ENCODE measurements at regions not wholly inside any gene's neighbourhood (a gene's known extent, or its start where the extent isn't known, plus 50 kb on each side); places are given as distances from the start of the nearest gene placed in this dataset.

DNA sequence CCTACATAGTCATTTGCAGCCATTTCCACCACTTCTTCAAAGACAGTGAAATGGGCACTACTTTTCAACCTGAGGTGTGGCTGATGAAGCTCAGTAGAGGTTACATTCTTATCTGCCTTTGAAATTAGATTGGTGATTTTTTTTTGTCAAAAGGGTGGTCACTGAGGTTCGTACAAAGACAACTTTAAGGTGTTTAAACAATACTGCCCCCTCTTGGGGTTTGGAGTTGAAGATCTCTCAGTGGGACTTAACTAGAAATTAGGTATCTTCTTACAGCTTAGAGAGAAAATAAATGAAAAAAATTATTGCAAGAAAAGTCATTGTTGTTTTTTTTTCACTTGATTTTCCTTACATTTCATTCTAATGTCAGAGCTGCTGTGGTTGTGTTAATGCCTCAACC lies 713.2 kb downstream of the CDH11 start:
- no peaks in the 10 kb centered on the region for H4K20me1 ChIP-seq (ENCODE audit: insufficient read depth, low read length)
- no peak overlapping the region for H2AFZ ChIP-seq (ENCODE audit: low read length)
- H3K4me1 ChIP-seq (ENCODE audit: insufficient read depth, low read length): peaks cover 16% of the 10 kb centered on the region
- no peak overlapping the region for H3K27ac ChIP-seq (ENCODE audit: low read depth, low read length)
- H3K4me3 ChIP-seq (ENCODE audit: insufficient read depth, low read length): no peak overlapping the region
- no peaks in the 10 kb centered on the region for H3K9me3 ChIP-seq (ENCODE audit: low read depth, low read length)
- no peaks in the 10 kb centered on the region for H3K79me2 ChIP-seq (ENCODE audit: insufficient read depth, low read length)
- TF ChIP-seq CTCF (IDR thresholded peaks at IDR 0.05; ENCODE audit: extremely low read depth, low read depth, low read length): no peak
- H3K36me3 ChIP-seq (ENCODE audit: insufficient read depth, low read length): no peaks in the 10 kb centered on the region
- H3K27me3 ChIP-seq (ENCODE audit: insufficient read depth, low read length): no peaks in the 10 kb centered on the region
- DNase-seq (ENCODE audit: insufficient read length, low spot score, missing footprints): no peak
- H3K4me2 ChIP-seq (ENCODE audit: insufficient read depth, low read length): no peak overlapping the region

- H3K27ac ChIP-seq (ENCODE audit: low read depth, low read length): no peak overlapping the region
- no peaks in the 10 kb centered on the region for H4K20me1 ChIP-seq (ENCODE audit: insufficient read depth, low read length)
- DNase-seq (ENCODE audit: insufficient read length, low spot score, missing footprints): no peak
- H3K4me1 ChIP-seq (ENCODE audit: insufficient read depth, low read length): peaks cover 5% of the 10 kb centered on the region
- H3K36me3 ChIP-seq (ENCODE audit: insufficient read depth, low read length): no peaks in the 10 kb centered on the region
- no peak for TF ChIP-seq CTCF (IDR thresholded peaks at IDR 0.05; ENCODE audit: extremely low read depth, low read depth, low read length)
- H3K4me2 ChIP-seq (ENCODE audit: insufficient read depth, low read length): no peak overlapping the region
- no peak overlapping the region for H2AFZ ChIP-seq (ENCODE audit: low read length)
- no peak overlapping the region for H3K4me3 ChIP-seq (ENCODE audit: insufficient read depth, low read length)
- no peaks in the 10 kb centered on the region for H3K79me2 ChIP-seq (ENCODE audit: insufficient read depth, low read length)
- no peaks in the 10 kb centered on the region for H3K9me3 ChIP-seq (ENCODE audit: low read depth, low read length)
- H3K27me3 ChIP-seq (ENCODE audit: insufficient read depth, low read length): no peaks in the 10 kb centered on the region
Measured at GRCh38 chr16:64406770-64407181, 715.1 kb downstream of the CDH11 start.

DNA sequence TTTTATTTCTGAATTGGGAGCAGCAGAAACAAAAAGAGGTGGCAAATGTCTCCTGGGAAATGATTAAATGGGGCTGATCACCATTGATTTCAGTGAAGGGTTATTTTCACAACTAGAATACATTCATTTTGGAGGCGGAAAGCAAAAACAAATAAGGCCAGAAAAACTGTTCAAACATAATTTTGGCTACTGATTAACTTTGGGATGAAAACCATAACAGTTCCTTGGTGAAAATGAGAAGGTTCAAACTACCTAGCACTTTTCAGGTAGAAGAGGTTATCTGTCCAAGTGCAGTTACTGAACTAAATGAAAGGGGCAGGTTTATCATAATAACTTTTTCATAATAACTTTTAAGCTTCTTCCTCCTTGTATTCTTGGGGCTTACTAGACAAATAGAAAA lies 718.5 kb downstream of the CDH11 start:
- Histone ChIP-seq H3K27ac (ENCODE audit: low read depth, low read length) (no peak overlapping the region), H3K79me2 (ENCODE audit: insufficient read depth, low read length) (no peaks in the 10 kb centered on the region), H3K4me1 (ENCODE audit: insufficient read depth, low read length) (peaks cover 9% of the 10 kb centered on the region), H3K36me3 (ENCODE audit: insufficient read depth, low read length) (no peaks in the 10 kb centered on the region), H3K4me3 (ENCODE audit: insufficient read depth, low read length) (no peak overlapping the region), H4K20me1 (ENCODE audit: insufficient read depth, low read length) (no peaks in the 10 kb centered on the region), H3K4me2 (ENCODE audit: insufficient read depth, low read length) (no peak overlapping the region), H2AFZ (ENCODE audit: low read length) (no peak overlapping the region), H3K27me3 (ENCODE audit: insufficient read depth, low read length) (no peaks in the 10 kb centered on the region), H3K9me3 (ENCODE audit: low read depth, low read length) (no peaks in the 10 kb centered on the region)
- no peak for TF ChIP-seq CTCF (IDR thresholded peaks at IDR 0.05; ENCODE audit: extremely low read depth, low read depth, low read length)
- no peak for DNase-seq (ENCODE audit: insufficient read length, low spot score, missing footprints)

DNA sequence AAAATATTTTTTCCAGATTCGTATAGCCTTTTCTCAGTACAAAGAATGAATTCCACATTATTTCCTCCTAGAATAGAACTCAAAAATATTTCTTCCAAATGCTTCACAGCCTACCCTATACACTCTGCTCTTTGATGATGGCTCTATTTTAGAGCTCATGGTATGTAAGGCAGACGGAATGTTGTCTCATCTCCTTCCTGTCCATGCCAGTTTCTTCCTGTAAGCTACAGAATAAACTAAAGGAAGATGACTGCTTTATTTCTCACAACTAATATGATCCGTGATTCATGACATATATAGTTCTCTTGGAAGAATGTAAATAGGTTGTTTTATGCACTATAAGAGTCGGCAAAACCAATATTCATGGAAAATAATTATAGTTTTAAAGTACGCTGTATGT lies 723.1 kb downstream of the CDH11 start:
- DNase-seq (ENCODE audit: insufficient read length, low spot score, missing footprints): no peak
- H3K36me3 ChIP-seq (ENCODE audit: insufficient read depth, low read length): no peaks in the 10 kb centered on the region
- H4K20me1 ChIP-seq (ENCODE audit: insufficient read depth, low read length): no peaks in the 10 kb centered on the region
- H3K27me3 ChIP-seq (ENCODE audit: insufficient read depth, low read length): no peaks in the 10 kb centered on the region
- H2AFZ ChIP-seq (ENCODE audit: low read length): no peak overlapping the region
- H3K9me3 ChIP-seq (ENCODE audit: low read depth, low read length): no peaks in the 10 kb centered on the region
- H3K4me1 ChIP-seq (ENCODE audit: insufficient read depth, low read length): peaks cover 25% of the 10 kb centered on the region
- no peaks in the 10 kb centered on the region for H3K79me2 ChIP-seq (ENCODE audit: insufficient read depth, low read length)
- TF ChIP-seq CTCF (IDR thresholded peaks at IDR 0.05; ENCODE audit: extremely low read depth, low read depth, low read length): no peak
- no peak overlapping the region for H3K27ac ChIP-seq (ENCODE audit: low read depth, low read length)
- H3K4me3 ChIP-seq (ENCODE audit: insufficient read depth, low read length): no peak overlapping the region
- no peak overlapping the region for H3K4me2 ChIP-seq (ENCODE audit: insufficient read depth, low read length)

Measured in osteoblast (primary cell).